HG03354 (cell line): ENCODE measurements at regions not wholly inside any gene's neighbourhood (a gene's known extent, or its start where the extent isn't known, plus 50 kb on each side); places are given as distances from the start of the nearest gene placed in this dataset.
"Not testable (repeated sequence)": the region's sequence is repeated elsewhere in the genome, so short reads cannot be mapped to it uniquely, and the experiment has no call there.

Source experiments
- ATAC-seq: cut with Tn5 transposase; IDR thresholded peaks from one replicate; pipeline ENCODE4 v1.9.1; 2021; ENCODE audit warnings: mild to moderate bottlenecking; ENCODE audit not compliant: unreplicated experiment, poor library complexity, severe bottlenecking

GRCh38 chr4:173475751-173476150 lies 54.3 kb downstream of the HAND2 start:
- ATAC-seq = no peak

- ATAC-seq = no peak
Observed at GRCh38 chr4:173469622-173470021, 60.4 kb downstream of the HAND2 start.

DNA sequence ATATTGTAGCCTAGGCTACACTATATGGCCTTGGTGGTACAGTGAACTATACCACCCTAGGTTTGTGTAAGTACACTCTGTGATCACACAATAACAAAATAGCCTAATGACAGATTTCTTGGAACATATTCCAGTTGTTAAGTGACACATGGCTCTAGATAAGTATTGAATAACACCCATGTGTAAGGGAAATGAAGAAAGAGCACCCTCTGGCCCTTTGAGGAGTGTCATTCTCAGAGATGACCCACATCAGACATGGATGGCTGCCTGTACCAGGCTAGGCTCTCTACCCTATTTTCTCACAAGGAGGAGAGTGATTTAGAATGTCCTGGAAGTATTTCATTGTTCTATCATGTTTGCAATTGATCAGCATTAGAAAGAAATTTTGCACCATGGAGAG lies 61.7 kb downstream of the HAND2 start:
- no peak for ATAC-seq

DNA sequence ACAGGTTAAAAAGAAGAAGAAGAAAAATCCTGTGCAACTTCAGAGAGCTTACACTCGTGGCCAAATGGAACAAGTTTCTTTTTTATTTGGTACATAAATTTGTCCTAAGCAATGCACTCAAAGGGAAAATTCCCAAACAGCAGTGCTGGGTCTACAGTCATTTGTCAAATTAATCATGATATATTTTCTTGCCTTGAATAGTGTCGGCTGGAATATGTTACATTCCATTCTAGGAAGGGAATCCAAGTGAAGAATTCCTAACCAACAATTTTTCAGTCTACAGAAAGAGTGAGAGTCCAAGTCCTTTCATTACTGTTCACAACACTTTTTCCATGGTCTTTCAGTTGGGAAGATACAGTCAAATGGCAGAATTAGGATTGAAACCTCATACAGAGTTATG lies 63.9 kb downstream of the HAND2 start:
- no peak for ATAC-seq

DNA sequence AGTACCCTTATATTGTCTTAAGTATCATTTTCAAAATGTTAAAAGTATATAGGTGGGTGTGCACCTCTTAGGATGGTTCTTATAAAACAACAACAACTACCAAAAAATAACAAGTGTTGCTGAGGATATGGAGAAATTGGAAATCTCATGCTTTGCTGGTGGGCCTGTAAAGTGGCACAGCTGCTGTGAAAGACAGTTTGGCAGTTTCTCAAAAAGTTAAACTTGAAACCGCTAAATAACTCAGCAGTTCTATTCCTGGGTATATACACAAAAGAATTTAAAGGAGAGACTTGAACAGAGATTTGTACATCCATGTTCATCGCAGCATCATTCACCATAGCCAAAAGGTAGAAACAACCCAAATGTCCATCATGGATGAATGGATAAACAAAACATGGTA lies 65.5 kb downstream of the HAND2 start:
- ATAC-seq = no peak

GRCh38 chr4:173463816-173464215 lies 64.9 kb upstream of the SCRG1 start:
- ATAC-seq = no peak

DNA sequence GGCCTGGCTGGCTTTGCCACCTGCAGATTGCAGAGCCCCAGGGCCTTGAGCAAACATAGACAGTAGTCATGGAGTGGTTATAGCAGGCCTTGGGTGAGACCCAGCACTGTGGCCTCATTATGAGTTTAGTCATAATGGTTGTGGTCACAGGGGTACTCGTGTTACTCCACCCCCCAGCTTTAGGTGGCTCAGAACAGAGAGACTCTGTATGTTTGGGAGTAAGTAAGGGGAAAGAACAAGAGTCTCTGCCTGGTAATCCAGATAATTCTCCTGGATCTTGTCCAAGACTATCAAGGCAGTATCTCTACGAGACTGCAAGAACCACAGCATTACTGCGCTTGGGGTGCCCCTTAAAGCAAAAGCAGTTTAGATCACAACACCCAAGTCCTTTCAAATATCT lies 62.3 kb upstream of the SCRG1 start:
- no peak for ATAC-seq

GRCh38 chr4:173459857-173460256 lies 60.9 kb upstream of the SCRG1 start:
- no peak for ATAC-seq

DNA sequence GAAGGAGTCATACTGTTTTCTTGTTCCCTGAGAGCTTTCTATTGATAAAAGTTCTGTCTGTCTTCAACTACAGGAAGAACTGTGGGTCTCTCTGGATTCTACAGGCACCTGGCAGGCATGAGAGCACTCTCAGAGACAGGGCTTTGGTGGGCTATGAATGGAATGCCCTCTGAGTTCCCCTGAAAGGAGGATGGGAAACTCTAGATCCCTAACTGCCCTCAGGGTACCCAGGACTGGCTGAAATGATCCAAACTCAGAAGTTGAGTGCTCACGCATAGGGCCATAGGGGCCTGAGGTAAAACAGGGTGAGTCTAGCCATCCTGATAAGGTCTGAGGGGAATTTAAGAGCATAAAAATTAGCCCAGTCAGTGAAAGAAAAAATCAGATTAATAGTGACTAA lies 59.0 kb upstream of the SCRG1 start:
- ATAC-seq = no peak

- ATAC-seq = not testable (repeated sequence)
Observed at GRCh38 chr4:173451435-173451834, 52.5 kb upstream of the SCRG1 start.

DNA sequence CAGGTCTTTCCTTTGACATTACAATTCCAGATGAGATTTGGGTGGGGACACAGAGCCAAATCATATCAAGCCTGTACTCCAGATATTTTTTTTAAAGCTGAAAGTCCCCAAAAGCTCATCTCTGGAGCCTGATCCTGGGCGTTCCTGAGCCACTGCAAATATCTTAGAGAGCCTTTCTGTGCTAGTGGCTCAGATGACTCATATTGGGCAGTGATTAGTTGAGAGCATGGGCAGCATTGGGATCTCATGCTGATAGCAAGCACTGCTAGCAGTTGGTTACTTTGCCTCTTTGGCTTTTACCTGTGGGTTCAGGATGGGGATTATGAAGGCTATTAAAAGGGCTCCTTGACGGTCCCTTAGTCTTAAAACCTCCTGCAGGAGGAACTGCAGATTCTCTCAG lies 51.4 kb upstream of the SCRG1 start:
- no peak for ATAC-seq

DNA sequence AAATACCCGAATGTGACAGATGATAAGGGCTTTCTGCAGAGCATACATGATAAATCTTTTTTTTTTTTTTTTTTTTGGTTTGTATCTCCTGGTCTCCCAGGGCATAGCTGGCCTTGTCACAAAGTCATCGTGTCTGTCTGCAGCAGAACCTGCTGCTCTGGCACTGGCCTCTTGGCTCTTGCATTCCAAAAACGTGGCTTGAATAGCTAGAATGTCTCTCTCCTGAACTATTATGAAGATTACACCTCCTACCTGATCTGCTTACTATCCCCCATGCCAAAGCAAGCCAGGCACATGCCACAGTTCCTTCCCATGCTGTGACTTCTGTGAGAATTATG lies 50.4 kb upstream of the SCRG1 start:
- ATAC-seq = no peak

DNA sequence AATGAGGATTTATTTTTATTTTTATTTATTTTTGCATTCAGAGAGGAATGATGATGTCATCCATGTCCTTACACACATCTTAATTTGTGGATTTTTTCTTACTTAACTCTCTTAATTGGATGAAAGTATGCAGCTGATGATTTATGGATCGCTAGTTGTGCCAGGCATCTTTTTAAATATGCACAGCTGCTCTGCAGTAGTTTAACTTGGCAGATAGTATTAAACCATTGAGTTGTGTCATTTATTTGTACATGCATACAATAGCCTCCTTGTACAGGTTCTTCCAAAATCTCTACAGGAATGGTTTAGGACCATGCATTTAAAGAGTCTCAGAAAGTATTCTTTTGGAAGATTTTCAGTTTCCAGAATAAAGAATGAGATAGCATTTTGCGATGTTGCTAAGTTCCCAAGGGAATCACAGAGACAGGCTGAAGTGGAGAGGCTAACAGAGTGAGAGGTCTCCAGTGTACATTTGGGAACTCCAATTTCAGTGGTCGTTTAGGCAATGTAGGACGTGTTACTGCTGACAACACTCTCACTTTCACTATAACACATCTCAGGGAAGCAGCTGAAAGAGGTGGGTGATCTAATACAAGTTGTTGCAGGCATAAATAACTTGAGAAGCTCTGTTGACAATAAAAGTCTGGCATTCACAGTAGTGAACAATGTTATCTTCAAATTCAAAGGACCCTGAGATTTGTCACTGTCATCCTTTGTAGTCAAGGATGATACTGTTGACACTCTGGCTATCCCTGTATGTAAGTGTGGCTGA lies 49.9 kb upstream of the SCRG1 start:
- ATAC-seq = peak; percentile 36
